GM12878 (cell line): ENCODE measurements at regions not wholly inside any gene's neighbourhood (a gene's known extent, or its start where the extent isn't known, plus 50 kb on each side); places are given as distances from the start of the nearest gene placed in this dataset.

Experiments used
- ATAC-seq: fragments of 200-7000 bp; cut with Tn5 transposase; 3 replicates; pipeline ENCODE4 v1.9.1; 2020; ENCODE audit warnings: mild to moderate bottlenecking, moderate library complexity
- BruUV-seq: library from RNA; stranded (reverse); fragments of 400-500 nt; replicated peaks from 2 replicates; lab custom pipeline; 2021; lab: Mats Ljungman, UMichigan
- CTCF ChIA-PET: fragments of 300-600 bp; sonication (Branson Sonifier 250); formaldehyde crosslinking; extraction: SDS; loops from one replicate; lab custom pipeline; 2021; ENCODE audit warnings: inconsistent platforms; lab: Yijun Ruan, JAX
- POLR2A ChIA-PET: fragments of 350-600 bp; formaldehyde crosslinking; extraction: SDS; loops from one replicate; lab custom pipeline; 2021; ENCODE audit warnings: inconsistent platforms; lab: Charles Lee
- RAD21 ChIA-PET: fragments of 300-600 bp; sonication (Branson Sonifier 250); formaldehyde crosslinking; loops from one replicate; lab custom pipeline; 2023; ENCODE audit warnings: antibody characterized with exemption; ENCODE audit not compliant: unreplicated experiment; lab: Charles Lee
- SMC1A ChIA-PET: fragments of 300-600 bp; sonication (Branson Sonifier 250); formaldehyde crosslinking; loops from one replicate; lab custom pipeline; 2023; ENCODE audit not compliant: unreplicated experiment, uncharacterized antibody; lab: Charles Lee
- DNase-seq: peaks from one replicate; pipeline ENCODE4 v3.0.0-alpha.2; 2011; ENCODE audit warnings: low read depth, low spot score
- FAIRE-seq: peaks from 3 replicates; lab custom pipeline; 2011; peaks lifted over from hg19 to GRCh38; lab: Jason Lieb, UNC
- H2AFZ ChIP-seq: 2 replicates; pipeline ENCODE4 v1.6.0; 2011; ENCODE audit warnings: low read depth, low read length, control low read depth; ENCODE audit not compliant: control insufficient read depth
- H3K27ac ChIP-seq: 2 replicates; pipeline ENCODE4 v1.5.1; 2011; ENCODE audit warnings: control low read depth; ENCODE audit not compliant: control insufficient read depth, insufficient read depth
- H3K27me3 ChIP-seq, 2 experiments: replicated peaks in 1 of 2; 2 replicates each; pipeline versions ENCODE4 v1.6.0 to v1.6.1; 2011; ENCODE audit warnings: low read length in 1 of 2; ENCODE audit not compliant: control insufficient read depth in 2 of 2, insufficient read depth in 2 of 2
- H3K36me3 ChIP-seq, 2 experiments: 2 replicates each; pipeline ENCODE4 v1.5.1; 2011; ENCODE audit warnings: low read length in 1 of 2; ENCODE audit not compliant: control insufficient read depth in 2 of 2, insufficient read depth in 2 of 2
- H3K4me1 ChIP-seq: 2 replicates; pipeline ENCODE4 v1.6.1; 2011; ENCODE audit warnings: mild to moderate bottlenecking, low read length, moderate library complexity, mixed read lengths; ENCODE audit not compliant: control insufficient read depth, insufficient read depth
- H3K4me2 ChIP-seq: 2 replicates; pipeline ENCODE4 v1.6.0; 2011; ENCODE audit warnings: control low read depth; ENCODE audit not compliant: control insufficient read depth, insufficient read depth
- H3K4me3 ChIP-seq: fragments of 200-600 bp; sonication (generic); 2 replicates; pipeline ENCODE4 v1.5.1; 2016
- H3K79me2 ChIP-seq: 2 replicates; pipeline ENCODE4 v1.6.0; 2011; ENCODE audit warnings: low read length; ENCODE audit not compliant: control insufficient read depth, insufficient read depth
- H3K9ac ChIP-seq: 2 replicates; pipeline ENCODE4 v1.8.0; 2011; ENCODE audit warnings: low read length, control low read depth, mixed read lengths; ENCODE audit not compliant: control insufficient read depth, insufficient read depth
- H3K9me3 ChIP-seq: replicated peaks from 3 replicates; pipeline ENCODE4 v1.5.1; 2011; ENCODE audit warnings: mild to moderate bottlenecking, low read length; ENCODE audit not compliant: control insufficient read depth, insufficient read depth
- H4K20me1 ChIP-seq: 2 replicates; pipeline ENCODE4 v1.6.0; 2011; ENCODE audit not compliant: control insufficient read depth, insufficient read depth
- BCL3 ChIP-seq: IDR thresholded peaks from 2 replicates; pipeline ENCODE4 v1.6.1; 2011; ENCODE audit warnings: borderline replicate concordance, low read depth, mild to moderate bottlenecking, moderate library complexity, low read length; ENCODE audit not compliant: insufficient read depth, poor library complexity, severe bottlenecking
- BMI1 ChIP-seq: fragments of 450-650 bp; IDR thresholded peaks from 2 replicates; pipeline ENCODE4 v1.6.1; 2016; ENCODE audit warnings: mild to moderate bottlenecking, moderate library complexity, borderline replicate concordance
- E2F4 ChIP-seq: IDR thresholded peaks from 2 replicates; pipeline ENCODE4 v1.6.1; 2012; ENCODE audit warnings: low read depth, low read length, improper control_type of control experiment
- EED ChIP-seq: sonication (generic); IDR thresholded peaks from 2 replicates; pipeline ENCODE4 v1.6.1; 2016; ENCODE audit warnings: antibody characterized with exemption, low read depth
- GATAD2B ChIP-seq: fragments of 450-650 bp; conservative IDR thresholded peaks from 2 replicates; pipeline ENCODE4 v1.6.1; 2017; ENCODE audit warnings: low read depth, mild to moderate bottlenecking, moderate library complexity
- MEF2B ChIP-seq: fragments of 450-650 bp; IDR thresholded peaks from 2 replicates; pipeline ENCODE4 v1.6.1; 2018; ENCODE audit warnings: mild to moderate bottlenecking, moderate library complexity; ENCODE audit not compliant: partially characterized antibody, poor library complexity, severe bottlenecking
- PAX8 ChIP-seq: fragments of 450-650 bp; IDR thresholded peaks from 2 replicates; pipeline ENCODE4 v1.6.1; 2017; ENCODE audit warnings: mild to moderate bottlenecking, moderate library complexity
- POU2F2 ChIP-seq: IDR thresholded peaks from 3 replicates; pipeline ENCODE4 v1.6.1; 2011; ENCODE audit warnings: low read depth, mild to moderate bottlenecking, low read length, borderline replicate concordance
- SIN3A ChIP-seq: IDR thresholded peaks from 2 replicates; pipeline ENCODE4 v1.6.1; 2012; ENCODE audit warnings: low read depth, low read length, improper control_type of control experiment
- SPI1 ChIP-seq: IDR thresholded peaks from 2 replicates; pipeline ENCODE4 v1.6.1; 2011; ENCODE audit warnings: low read depth, mild to moderate bottlenecking, low read length, moderate library complexity, borderline replicate concordance; ENCODE audit not compliant: insufficient read depth
- ZNF207 ChIP-seq: fragments of 450-650 bp; IDR thresholded peaks from 2 replicates; pipeline ENCODE4 v1.6.1; 2014; ENCODE audit warnings: antibody characterized with exemption, mild to moderate bottlenecking, borderline replicate concordance
- WGBS: methylation state at CpG from one replicate; pipeline ENCODE4 v1.1.6; 2016; ENCODE audit warnings: low lambda C conversion rate; ENCODE audit not compliant: insufficient replicate concordance, insufficient coverage; ENCODE audit errors: missing lambda C conversion rate; 5-methylcytosine and 5-hydroxymethylcytosine counted together
- in situ Hi-C: fragments of 300-500 bp; cut with MboI; formaldehyde crosslinking; loops from 9 replicates; pipeline ENCODE4 v1.14.3; 2018; ENCODE audit warnings: mixed read lengths
- intact Hi-C: fragments of 100-400 bp; cut with micrococcal nuclease; formaldehyde crosslinking; loops from one replicate; pipeline ENCODE4 v1.14.2; 2022; ENCODE audit not compliant: unreplicated experiment

- POLR2A ChIA-PET = no interaction called here
- Histone ChIP-seq H4K20me1 (no peaks in the 10 kb centered on the region), H3K9ac (no peak overlapping the region), H3K27ac (no peak overlapping the region), H3K4me1 (no peaks in the 10 kb centered on the region), H2AFZ (no peak overlapping the region), H3K79me2 (no peaks in the 10 kb centered on the region), H3K36me3 (no peaks in the 10 kb centered on the region), H3K9me3 (no peaks in the 10 kb centered on the region; the same call in 2 of the 3 replicates), H3K4me2 (no peak overlapping the region), H3K4me3 (no peak overlapping the region), H3K27me3 (no peaks in the 10 kb centered on the region; a peak in 1 of 4 replicates)
- no peak for TF ChIP-seq POU2F2
- no peak for TF ChIP-seq ZNF207
- no peak for TF ChIP-seq GATAD2B
- TF ChIP-seq SIN3A = no peak
- no peak for TF ChIP-seq E2F4
- no peak for TF ChIP-seq EED
- TF ChIP-seq MEF2B = no peak
- no peak for TF ChIP-seq BCL3
- TF ChIP-seq PAX8 = no peak
- no peak for TF ChIP-seq BMI1
- TF ChIP-seq SPI1 = no peak
- DNase-seq (no peak), FAIRE-seq (no peak), ATAC-seq (no peak)
- SMC1A ChIA-PET = interaction anchor here (0.6 kb wide), 1 partner anchor 58 kb away, joined by 3 read pairs; no protein-coding TSS in a partner anchor
- RAD21 ChIA-PET = no interaction called here
- in situ Hi-C loops (no loop called here), intact Hi-C loops (no loop called here)
- CTCF ChIA-PET = no interaction called here
- no TSS peak for BruUV-seq
- 80% methylated on average over 5 of the region's 5 CpGs for WGBS
Measured at GRCh38 chr9:1794547-1795270, 220.4 kb upstream of the SMARCA2 start.
